ENCODE measurements at regions not wholly inside any gene's neighbourhood (a gene's known extent, or its start where the extent isn't known, plus 50 kb on each side); places are given as distances from the start of the nearest gene placed in this dataset.

DNA sequence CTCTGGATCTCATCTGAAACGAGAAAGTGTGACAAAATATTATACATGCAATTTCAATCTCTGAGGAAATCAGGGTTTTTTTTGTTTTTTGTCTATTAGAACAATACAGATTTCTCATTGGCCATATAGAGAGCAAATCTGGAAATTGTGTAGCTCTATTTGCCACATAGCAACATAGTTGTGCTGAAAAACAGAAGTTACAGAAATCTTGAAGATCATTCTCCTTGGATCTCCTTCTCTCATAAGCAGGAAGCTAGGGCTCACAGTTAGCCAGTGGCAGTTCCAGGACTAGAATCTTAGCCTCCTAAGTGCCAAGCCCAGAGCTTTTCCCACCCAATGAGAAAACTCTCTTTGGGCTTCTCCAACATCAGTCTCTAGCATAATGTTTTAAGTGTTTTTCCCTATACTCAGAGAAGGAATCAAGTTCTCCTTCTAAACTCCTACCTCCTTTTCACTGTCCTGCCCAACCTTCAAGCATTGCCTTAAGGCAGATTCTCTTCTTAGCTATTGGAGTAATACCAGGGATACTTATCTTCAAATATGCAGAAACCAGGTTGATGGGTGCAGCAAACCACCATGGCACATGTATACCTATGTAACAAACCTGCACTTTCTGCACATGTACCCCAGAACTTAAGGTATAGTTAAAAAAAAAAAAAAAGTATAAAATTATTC, 211.6 kb downstream of the ALDH8A1 start:
- DNase-seq, result no peak

DNA sequence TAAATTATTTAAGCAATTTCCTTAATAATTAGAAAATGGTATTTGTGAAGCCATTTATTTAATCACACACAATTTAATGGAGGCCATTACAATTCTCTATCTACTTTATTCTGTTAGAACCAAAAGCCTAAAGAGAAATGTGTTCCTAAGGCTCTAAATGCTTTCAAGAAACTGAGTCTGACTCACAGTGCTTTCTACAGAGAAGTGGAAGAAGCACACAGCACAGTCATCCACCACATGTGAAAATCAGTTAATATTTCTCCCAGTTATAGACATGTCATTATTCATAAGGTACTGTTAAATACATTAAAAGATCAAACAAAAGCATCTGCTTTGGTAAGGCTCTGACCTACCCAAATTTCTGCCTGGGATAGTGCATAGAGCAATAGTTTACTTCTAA, 214.4 kb downstream of the ALDH8A1 start:
- no peak for DNase-seq

DNA sequence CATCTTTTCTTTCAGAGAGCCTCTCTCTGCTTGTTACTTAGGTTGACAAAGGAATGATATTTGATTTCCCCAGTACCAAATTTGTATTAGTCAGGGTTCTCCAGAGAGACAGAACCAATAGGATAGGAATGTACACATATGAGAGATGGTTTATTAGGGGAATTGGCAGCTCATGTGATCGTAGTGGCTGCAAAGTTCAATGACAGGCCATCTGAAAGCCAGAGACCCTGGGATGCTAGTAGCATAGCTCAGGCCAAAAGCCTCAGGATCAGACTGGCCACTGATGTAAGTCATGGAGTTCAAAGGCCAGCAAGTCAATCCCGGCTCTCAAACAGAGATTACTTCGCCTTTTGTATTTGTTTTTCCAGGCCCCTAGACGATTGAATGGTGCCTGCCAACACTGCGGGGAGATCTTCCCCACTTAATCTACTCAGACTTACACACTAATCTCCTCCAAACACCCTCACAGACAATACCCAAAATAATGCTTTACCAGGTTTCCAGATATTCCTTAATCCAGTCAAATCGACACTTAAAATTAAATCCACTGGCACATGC, 215.5 kb downstream of the ALDH8A1 start:
- DNase-seq, result no peak

DNA sequence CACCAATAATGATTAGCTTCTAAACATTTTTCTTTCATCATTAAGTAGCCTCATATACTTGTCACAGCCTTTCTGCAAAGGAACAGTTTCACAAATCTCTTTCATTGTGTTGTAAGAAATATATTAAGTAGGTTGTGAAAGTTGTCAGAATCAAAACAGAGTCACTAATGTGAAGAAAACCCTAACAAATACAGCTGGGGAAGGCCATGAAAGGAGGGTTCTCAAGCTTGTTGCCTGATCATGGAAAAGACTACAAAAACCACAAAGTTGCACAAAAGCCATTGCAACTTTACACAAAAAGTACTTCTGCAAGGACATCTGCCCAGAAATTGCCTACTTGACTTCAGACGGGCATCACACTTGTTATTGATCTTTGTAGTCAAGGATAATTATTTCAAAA, 216.1 kb downstream of the ALDH8A1 start:
- no peak for DNase-seq

DNA sequence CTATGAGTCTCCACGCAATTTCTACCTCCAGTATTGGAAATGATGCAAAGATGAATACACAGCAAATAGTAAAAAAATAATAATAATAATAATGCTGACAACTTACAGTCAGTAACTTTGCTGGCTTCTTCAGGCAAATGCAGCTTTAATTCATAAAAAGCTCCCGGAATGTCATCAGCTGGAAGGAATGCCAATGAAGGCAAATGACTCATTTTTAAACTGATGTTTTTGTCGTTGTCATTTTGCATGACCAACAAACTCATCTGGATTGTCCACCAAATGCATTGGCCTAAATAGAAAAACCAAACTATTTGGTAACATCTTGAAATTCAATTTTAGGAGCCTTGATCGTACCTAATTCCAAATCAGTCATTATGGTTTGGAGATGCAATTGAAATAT, 217.1 kb downstream of the ALDH8A1 start:
- no peak for DNase-seq

DNA sequence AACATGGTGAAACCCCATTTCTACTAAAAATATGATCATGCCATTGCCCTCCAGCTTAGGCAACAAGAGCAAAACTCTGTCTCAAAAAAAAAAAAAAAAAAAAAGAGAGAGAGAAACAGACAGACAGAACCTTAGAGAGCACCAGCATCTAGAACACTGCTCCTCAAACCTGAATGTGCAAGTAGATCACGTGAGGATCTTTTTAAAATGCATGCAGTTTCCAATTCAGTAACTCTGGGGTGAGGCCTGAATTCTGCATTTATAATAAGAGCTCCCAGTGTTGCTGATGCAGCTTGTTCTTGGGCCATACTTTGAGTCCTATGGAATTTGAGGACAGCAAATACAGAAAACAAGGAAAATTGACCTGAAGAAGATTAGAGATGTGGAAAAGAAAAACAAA, 218.3 kb downstream of the ALDH8A1 start:
- DNase-seq, result no peak

DNA sequence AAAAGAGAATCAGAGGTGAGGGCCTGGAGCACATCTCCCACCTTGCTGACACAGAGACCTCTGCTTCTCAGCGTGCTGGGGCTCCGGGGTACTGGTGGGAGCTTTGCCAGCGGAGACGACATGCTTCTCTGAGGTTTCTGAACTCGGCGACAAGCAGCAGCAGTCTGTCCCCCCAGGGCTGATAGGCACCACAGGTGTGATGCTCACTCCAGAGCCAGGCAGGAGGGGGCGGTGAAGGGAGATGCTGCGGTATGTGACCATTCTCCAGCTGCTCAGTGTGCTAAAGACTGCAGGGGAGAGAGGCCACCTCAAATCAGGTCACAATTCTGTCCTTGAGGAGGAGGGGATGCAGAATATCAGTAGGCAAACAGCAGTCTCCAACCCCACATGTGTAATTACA, 219.9 kb downstream of the ALDH8A1 start:
- DNase-seq, result no peak

DNA sequence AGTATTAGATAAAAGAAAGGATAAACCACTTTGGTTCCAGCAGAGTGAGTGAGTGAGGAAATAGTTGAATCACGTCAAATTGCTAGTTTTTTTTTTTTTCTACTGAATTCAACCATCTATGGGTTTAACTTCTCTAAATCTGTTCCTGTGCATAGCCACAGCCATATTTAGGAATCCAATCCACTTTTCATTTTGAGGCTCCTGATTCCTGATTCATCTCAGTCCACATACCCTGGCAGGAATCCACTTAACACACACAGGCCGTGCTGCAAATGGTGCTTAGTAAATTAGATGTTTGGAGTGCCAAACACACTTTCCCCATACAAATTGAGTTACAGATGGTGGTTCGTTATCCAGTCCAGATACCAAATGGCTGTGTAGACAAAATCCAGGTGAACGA, 220.3 kb downstream of the ALDH8A1 start:
- DNase-seq, result no peak

DNA sequence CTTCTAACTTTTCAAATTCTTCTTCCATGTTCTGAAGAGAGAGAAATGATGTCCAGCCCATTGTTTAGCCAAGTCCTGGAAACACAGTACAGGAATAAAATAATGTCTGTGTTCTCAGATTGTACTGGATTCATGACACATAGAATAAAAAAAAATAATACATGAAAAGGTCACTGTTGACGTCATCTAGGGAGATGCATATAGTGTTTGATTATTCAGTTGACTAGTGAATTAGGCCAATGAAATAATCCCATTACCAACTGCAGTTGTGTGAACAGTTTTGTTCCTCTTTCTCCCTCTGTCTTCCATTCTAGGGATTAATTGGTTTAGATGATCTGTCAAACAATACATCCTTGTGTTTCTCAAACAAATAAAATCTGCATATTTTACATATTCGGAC, 222.8 kb downstream of the ALDH8A1 start:
- no peak for DNase-seq

DNA sequence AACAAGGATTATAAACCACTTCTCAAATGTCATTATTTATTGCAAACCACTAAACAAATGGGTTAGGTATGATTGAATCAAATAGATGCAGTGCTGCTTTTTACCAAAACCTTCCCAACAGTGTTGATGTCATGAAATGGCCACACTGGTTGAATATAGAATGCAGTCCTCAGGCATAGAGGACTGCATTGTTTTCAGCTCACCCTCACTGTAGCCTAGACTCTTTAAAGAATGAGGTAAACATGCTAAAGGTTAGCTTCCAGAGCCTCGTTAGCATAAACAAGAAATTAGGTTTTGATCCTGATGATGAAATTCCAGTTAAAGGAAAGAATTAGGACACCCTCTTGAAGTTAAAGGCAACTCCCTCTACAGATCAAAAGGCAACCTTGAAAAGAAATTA, 224.3 kb downstream of the ALDH8A1 start:
- no peak for DNase-seq

DNA sequence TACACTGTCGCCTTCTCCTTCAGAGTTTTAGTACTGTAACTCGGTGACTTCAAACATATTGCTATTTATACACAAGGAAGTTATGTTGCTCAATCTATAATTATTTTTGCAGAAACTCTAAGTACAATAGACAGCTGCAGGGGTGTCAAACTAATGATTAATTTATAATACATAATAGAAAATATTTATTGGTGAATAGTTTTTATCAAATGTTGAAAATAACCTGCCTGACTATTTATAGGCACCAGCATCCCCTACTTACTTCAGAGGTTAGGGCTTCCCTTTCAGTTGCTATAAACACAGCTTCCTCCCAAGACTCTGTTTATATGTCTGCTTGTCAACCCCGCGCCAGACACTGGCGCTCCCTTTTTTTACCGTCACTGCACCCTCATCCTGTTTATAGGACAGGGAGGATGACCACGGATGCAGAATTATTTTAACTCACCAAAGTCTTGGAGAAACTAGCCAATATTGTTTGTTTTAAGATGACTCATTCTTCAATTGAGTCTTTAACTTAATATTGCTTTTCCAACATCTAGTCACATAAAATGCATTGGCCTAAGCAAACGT, 225.0 kb downstream of the ALDH8A1 start:
- DNase-seq, result no peak

DNA sequence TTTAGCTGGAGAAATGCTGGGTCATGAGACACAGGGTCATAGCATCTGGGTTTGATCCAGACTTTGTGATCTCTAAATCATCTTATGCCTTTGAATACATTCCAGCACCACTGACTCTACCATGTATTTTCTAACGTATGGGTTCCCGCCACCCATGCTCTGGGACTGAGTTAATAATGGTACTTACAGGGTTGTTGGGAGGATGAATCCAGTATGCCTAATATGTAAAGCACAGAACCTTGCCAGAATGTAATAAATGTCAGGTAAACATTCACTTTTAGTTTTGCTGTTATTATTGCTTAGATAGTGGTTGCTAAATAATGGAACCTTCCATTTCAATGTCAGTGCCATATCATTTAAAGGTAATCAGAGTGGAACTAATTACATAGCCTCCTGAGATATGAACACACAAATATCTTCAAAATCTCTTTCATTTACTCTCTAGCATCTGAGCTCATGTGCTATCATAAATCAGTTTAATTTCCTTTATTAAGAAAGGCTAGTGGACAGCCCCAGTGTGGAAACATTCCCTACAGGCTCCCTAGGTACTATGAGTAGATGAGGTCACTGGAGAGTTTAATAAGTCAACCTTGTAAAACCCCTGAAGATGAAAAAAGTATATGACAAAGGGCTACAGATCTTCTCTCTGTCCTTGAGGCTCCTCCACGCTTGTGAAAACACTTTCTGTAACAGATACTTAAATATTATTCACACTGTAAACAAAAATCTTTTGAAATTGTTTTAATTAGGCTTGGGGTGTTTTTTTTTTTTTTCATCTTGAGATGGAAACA, 226.6 kb downstream of the ALDH8A1 start:
- DNase-seq, result no peak

DNA sequence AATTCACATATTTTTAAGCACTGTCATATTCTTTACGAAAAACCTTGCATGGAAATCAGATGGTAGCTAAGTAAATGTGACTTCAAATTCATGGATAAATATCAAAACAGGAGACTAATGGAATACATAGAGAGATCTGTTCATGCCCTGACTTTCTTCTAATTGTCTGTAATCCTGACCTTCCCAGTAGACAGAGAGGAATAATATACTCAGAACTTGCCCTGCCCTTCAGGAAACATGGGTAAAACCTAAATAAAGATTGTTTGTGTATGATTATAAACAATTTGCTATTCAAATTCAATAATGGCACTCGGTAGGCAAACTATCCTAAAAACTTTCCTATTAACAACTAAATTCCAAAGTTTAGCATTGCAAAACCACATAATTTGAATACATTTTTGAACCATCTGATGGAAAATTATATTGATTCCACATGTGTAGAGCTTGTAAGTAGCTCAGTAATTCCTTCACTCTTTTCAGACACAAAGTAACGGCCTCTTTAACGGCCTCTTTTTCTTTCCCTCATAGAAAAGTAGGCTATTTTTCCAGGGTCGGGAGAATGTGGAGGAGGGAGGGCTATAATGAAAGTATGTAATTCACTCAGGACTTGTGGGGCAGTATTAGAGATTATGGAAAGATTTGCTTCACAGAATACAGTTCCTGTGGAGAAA, 227.6 kb downstream of the ALDH8A1 start:
- no peak for DNase-seq

DNA sequence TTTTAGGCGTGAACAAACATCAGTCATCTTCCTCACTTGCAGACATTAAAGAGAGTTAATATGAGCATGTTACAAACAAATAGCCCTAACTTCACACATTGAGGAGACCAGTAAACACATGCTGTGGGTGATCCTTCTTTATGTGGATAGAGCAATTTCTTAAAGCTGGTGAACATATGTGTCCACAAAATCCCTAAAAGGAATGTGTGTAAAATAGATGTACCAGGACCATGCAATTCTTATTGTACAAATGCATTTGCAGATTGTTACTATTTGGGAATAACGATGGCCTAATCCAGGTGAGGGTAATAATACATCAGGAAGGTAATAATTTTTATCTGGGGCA, 228.9 kb downstream of the ALDH8A1 start:
- DNase-seq, result no peak

DNA sequence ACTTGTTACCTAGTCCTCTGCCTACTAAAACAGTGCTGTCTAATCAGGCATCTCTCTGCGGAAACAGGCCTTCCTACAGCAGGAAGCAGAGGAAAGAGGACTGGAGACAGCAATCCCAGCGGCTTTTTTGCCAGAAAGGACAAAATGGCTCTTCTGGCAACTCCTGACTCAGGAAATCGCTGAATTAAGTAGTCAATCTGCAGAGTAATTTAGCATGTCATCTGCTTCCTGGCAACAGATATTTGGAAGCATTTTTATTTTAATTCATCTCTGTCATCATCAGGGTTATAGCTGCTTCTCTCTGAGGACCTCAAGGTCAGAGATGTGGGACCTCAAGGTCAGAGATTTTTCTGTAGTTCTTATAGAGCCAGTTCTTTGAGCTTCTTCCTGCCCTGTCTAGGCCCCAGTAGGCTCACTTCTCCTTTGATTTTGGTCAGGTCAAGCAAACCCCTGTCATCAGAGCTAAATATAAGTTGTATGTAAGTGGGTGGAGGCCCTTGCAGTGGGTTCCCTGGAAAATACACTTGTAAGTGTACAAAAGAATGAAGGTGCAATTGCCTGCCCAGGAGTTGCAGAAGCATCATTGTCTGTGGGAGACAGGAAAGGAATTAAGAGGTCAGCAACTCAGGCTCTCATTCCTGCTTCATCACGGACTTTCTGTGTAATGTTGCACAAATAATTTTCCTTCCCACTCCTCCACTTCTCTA, 229.4 kb downstream of the ALDH8A1 start:
- DNase-seq, result no peak

DNA sequence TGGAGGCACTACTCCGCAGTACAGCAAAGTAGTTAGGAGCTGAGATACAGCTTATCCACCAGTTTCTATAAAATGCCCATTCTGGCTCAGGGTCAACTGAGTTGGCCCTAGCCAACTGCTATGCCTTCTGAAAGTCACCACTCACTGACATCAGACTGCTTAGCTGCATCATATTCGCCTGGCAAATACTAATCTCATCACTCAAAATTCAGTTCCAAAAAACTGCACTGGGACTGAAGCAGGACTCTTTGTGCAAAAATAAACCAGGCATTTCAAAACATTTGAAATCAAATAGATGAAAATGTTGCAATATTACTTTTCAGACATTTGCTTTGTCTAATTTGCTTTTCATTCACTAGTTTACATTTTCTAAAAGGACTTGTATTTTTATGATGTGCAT, 230.0 kb downstream of the ALDH8A1 start:
- no peak for DNase-seq

DNA sequence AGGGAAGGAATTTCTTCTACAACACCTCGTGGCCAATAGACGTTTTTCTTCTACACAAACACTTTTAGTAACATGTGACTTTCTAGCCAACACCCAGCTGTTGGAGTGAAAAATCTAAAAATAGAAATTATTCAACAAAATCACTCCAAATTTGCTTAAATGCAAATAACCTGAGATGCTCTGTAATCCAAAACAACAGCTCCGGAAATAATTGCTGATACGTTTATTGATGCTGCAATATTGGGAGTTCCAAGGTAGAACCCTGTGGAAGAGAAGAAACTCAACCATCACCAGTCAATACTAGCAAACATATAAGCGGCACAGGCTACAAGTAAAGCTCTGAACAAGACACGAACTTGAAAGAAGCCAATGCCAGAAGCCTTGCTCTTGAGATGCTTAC, 230.6 kb downstream of the ALDH8A1 start:
- DNase-seq, result no peak

DNA sequence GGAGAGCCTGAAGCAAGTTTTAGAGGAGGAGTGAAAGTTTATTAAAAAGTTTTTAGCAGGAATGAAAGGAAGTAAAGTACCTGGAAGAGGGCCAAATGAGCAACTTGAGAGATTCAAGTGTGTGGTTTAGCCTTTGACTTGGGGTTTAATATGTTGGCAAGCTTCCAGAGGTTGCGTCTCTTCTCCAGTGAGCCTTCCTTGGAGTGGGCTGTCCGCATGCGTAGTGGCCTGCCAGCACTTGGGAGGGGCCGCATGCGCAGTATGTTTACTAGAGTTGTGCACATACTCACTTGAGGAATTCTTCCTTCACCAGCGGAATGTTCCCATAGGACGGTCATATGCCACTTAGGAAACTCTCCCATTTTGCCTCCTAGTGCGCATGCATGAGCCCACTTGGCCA, 235.2 kb downstream of the ALDH8A1 start:
- DNase-seq, result no peak

DNA sequence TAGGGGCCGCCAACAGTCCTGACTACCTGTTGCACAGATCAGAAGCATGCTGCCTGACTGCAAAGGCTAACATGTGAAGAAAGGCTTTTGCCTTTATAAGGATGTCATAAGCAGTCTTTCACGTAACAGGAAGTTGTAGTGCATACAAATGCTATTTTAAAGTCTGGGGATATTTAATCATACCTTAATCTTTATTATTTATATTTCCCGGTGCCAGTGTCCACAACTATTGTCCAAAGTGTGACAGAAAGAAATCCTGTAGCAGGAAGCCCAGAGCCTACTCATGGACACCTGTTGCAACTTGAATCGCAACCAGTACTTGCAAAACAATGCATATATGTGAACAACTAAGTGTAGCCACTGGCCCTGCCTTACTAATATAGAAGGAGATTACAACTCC, 235.8 kb downstream of the ALDH8A1 start:
- no peak for DNase-seq

DNA sequence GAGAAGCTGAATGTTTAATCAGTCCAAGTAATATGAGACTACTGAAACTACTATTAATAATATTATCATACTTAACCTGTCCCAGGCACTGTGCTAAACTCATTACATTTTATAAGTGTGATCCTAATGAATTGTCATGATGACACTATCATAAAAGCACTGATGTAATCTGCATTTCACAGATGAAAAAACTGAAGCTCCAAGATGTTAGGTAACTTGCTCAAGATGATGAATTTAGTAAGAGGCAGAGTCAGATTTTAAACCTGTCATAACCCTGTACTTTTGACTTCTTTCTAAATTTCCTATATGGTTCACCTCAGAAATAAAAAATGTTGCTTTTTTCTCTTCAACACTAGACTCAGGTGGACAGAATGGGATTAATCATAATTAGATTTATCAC, 237.6 kb downstream of the ALDH8A1 start:
- DNase-seq, result no peak

DNA sequence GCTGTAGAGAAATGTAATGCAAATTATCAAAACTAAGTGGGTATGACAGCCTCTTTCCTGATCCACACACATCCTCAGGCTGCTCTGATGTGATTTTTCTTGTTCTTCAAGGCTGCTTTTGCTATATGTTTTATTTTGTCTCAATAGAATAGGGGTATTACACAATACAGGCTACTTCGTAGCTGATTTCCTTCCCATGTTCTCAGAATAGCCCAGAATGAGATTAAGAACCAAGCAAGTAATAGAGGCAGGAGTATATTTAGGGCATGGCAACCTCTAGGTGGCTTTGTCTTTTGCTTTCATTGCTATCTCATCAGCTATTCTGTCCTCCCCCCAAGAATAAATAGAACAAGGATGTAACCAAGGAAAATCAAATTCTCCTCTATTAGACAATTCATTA, 241.8 kb downstream of the ALDH8A1 start:
- DNase-seq, result no peak

DNA sequence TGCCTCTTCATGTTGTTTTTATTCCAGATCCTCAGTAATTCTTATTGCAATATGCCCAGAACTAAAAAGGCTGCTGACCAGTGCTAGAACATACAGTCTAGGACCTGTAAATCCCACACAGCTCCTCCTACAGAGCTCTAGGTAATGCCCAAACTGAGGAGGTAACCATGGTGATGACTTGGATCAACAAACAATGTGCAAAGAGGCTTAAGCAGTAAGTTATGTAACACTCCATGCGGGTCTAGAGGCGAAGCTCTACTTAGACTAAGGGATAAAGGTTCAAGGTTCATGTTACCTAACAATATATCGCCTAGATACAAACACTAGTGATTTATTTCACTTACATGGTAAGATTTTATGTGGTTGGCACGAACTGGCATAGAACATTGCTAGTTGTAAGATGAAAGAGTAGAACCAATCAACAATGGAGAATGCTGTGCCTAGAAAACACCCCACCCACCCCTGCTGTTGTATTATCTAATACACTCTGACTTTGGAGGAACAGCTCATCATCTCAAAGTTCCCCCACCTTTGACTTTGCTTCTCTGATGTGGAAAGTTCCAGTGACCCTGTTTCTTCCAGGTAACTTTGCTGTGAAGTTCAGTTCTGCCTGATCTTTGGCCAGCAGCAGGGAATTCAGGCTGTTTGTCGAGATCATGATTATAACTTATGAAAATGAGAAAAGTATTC, 242.4 kb downstream of the ALDH8A1 start:
- DNase-seq, result no peak

All from OCI-M1 (cell line).